NCI-H2196 (cell line): ENCODE measurements at regions not wholly inside any gene's neighbourhood (a gene's known extent, or its start where the extent isn't known, plus 50 kb on each side); places are given as distances from the start of the nearest gene placed in this dataset.
A peak's percentile ranks its signal among the peaks of the same experiment; 100 is the strongest.
"Not testable (repeated sequence)": the region's sequence is repeated elsewhere in the genome, so short reads cannot be mapped to it uniquely, and the experiment has no call there.

Experiments used
- DNase-seq: peaks from one replicate; lab custom pipeline; 2025; ENCODE audit not compliant: unreplicated experiment; lab: John Stamatoyannopoulos, UW

GRCh38 chr12:9342614-9343353 is 134.6 kb upstream of the PZP start:
- DNase-seq = no peak

- no peak for DNase-seq
These were observed 133.0 kb upstream of the PZP start for GRCh38 chr12:9341260-9341585.

- no peak for DNase-seq
These were observed 132.4 kb upstream of the PZP start for GRCh38 chr12:9340422-9341259.

- no peak for DNase-seq
These were observed 129.5 kb upstream of the PZP start for GRCh38 chr12:9337656-9338055.

- not testable (repeated sequence) for DNase-seq
These were observed 128.3 kb upstream of the PZP start for GRCh38 chr12:9336375-9337011.

- no peak for DNase-seq
These were observed 127.7 kb upstream of the PZP start for GRCh38 chr12:9335867-9336266.

GRCh38 chr12:9334964-9335363 is 126.8 kb upstream of the PZP start:
- DNase-seq = no peak

GRCh38 chr12:9334041-9334692 is 126.0 kb upstream of the PZP start:
- no peak for DNase-seq

- DNase-seq = no peak
These were observed 125.0 kb upstream of the PZP start for GRCh38 chr12:9333161-9333560.

- DNase-seq = no peak
These were observed 124.4 kb upstream of the PZP start for GRCh38 chr12:9332564-9332963.

GRCh38 chr12:9331218-9331626 is 123.0 kb upstream of the PZP start:
- peak; percentile 37 for DNase-seq

GRCh38 chr12:9329019-9329418 is 120.8 kb upstream of the PZP start:
- no peak for DNase-seq

- DNase-seq = no peak
These were observed 119.9 kb upstream of the PZP start for GRCh38 chr12:9328065-9328464.

GRCh38 chr12:9327320-9327719 is 119.1 kb upstream of the PZP start:
- DNase-seq = no peak

GRCh38 chr12:9326849-9327248 is 118.7 kb upstream of the PZP start:
- not testable (repeated sequence) for DNase-seq

GRCh38 chr12:9326085-9326484 is 117.9 kb upstream of the PZP start:
- DNase-seq = no peak

- no peak for DNase-seq
These were observed 117.3 kb upstream of the PZP start for GRCh38 chr12:9325471-9325870.

- no peak for DNase-seq
These were observed 116.6 kb upstream of the PZP start for GRCh38 chr12:9324782-9325181.

- DNase-seq = no peak
These were observed 115.0 kb upstream of the PZP start for GRCh38 chr12:9323144-9323681.

GRCh38 chr12:9319842-9320173 is 111.6 kb upstream of the PZP start:
- no peak for DNase-seq

- no peak for DNase-seq
These were observed 111.0 kb upstream of the PZP start for GRCh38 chr12:9319044-9319841.
